Smooth muscle cell (in vitro differentiated cells): ENCODE measurements at regions not wholly inside any gene's neighbourhood (a gene's known extent, or its start where the extent isn't known, plus 50 kb on each side); places are given as distances from the start of the nearest gene placed in this dataset.
A peak's percentile ranks its signal among the peaks of the same experiment; 100 is the strongest.

Experiments
- DNase-seq: peaks from one replicate; lab custom pipeline; 2025; ENCODE audit not compliant: unreplicated experiment; lab: John Stamatoyannopoulos, UW
- H2AFZ ChIP-seq: fragments of 200-600 bp; sonication (generic); 2 replicates; pipeline ENCODE4 v1.6.0; 2016; ENCODE audit warnings: antibody characterized with exemption, low read depth, mild to moderate bottlenecking
- H3F3A ChIP-seq: fragments of 200-600 bp; sonication (generic); 2 replicates; pipeline ENCODE4 v1.6.0; 2017; ENCODE audit warnings: antibody characterized with exemption, low read depth
- H3K27ac ChIP-seq: fragments of 200-600 bp; sonication (generic); 2 replicates; pipeline ENCODE4 v1.5.1; 2016; ENCODE audit warnings: low read depth, mild to moderate bottlenecking
- H3K27me3 ChIP-seq: fragments of 200-600 bp; sonication (generic); 2 replicates; pipeline ENCODE4 v1.6.1; 2016; ENCODE audit warnings: low read depth, mild to moderate bottlenecking
- H3K36me3 ChIP-seq: fragments of 200-600 bp; sonication (generic); 2 replicates; pipeline ENCODE4 v1.5.1; 2016; ENCODE audit warnings: low read depth
- H3K4me1 ChIP-seq: fragments of 200-600 bp; sonication (generic); 2 replicates; pipeline ENCODE4 v1.5.1; 2016; ENCODE audit warnings: low read depth
- H3K4me2 ChIP-seq: fragments of 200-600 bp; sonication (generic); 2 replicates; pipeline ENCODE4 v1.6.0; 2016; ENCODE audit warnings: mild to moderate bottlenecking
- H3K4me3 ChIP-seq: fragments of 200-600 bp; sonication (generic); 2 replicates; pipeline ENCODE4 v1.5.1; 2016; ENCODE audit warnings: mild to moderate bottlenecking
- H3K79me2 ChIP-seq: fragments of 200-600 bp; sonication (generic); 2 replicates; pipeline ENCODE4 v1.6.0; 2016; ENCODE audit warnings: low read depth, mild to moderate bottlenecking
- H3K9ac ChIP-seq: fragments of 200-600 bp; sonication (generic); 2 replicates; pipeline ENCODE4 v1.6.0; 2016; ENCODE audit warnings: low read depth
- H3K9me3 ChIP-seq: fragments of 200-600 bp; sonication (generic); replicated peaks from 2 replicates; pipeline ENCODE4 v1.5.1; 2016; ENCODE audit warnings: low read depth
- H4K20me1 ChIP-seq: fragments of 200-600 bp; sonication (generic); 2 replicates; pipeline ENCODE4 v1.6.0; 2016; ENCODE audit warnings: low read depth
- CTCF ChIP-seq: fragments of 200-600 bp; sonication (generic); IDR thresholded peaks from 2 replicates; pipeline ENCODE4 v1.5.1; 2017; ENCODE audit warnings: borderline replicate concordance, mild to moderate bottlenecking, antibody characterized with exemption; ENCODE audit not compliant: insufficient read depth, poor library complexity, severe bottlenecking
- WGBS: methylation state at CpG from one replicate; pipeline ENCODE4 v1.1.7; 2016; ENCODE audit warnings: low lambda C conversion rate; 5-methylcytosine and 5-hydroxymethylcytosine counted together

DNA sequence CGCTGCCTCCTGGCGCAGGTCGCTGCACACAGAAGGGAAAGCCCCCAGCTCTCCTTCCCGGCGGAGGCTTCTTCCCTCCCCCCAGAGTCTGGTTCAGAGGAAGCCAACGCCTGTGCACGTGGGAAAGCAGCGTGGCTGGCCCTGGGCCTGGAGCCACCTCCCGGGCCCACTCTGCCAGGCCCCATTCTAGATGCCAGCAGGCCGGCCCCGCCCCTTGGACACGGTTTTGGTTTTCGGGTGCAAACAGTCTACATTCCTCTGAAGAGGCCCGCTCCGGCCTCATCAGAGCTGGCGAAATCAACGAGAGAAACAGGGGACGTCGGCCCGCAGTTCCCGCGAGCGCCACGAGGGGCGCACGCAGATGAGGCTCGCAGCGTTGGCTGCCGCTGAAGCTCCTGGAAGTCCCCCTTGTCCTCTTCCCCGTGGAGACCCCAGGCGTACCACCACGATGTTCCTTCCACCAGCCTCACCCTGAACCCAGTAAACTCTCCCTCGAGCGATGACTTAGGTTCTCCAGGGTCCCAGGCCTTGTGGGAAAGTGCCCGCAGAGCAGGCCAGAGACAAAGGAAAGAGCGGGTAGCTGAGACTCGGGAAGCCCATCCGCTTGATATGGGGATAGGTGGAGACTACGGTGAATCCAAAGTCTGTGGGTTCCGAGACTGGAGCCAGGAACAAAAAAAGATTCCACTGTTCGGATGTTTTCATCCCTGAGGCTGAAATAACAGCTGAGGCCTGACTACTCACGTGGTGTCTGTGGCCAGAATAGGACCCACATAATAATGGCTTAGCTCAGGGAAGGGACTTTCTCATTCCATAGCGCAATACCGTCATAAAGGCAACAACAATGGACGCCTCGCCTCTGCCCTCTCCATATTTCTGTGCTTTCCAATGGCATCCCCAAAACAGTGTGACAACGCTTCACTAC is 64.2 kb downstream of the KLF4 start:
- Histone ChIP-seq H4K20me1 (no peaks in the 10 kb centered on the region), H2AFZ (peak overlapping the region; percentile 90), H3K4me1 (peaks cover 5% of the 10 kb centered on the region), H3K79me2 (no peaks in the 10 kb centered on the region), H3K9me3 (no peaks in the 10 kb centered on the region), H3K36me3 (no peaks in the 10 kb centered on the region), H3F3A (no peaks in the 10 kb centered on the region), H3K4me2 (peak overlapping the region; percentile 73), H3K27me3 (no peaks in the 10 kb centered on the region), H3K27ac (no peak overlapping the region), H3K9ac (no peak overlapping the region), H3K4me3 (peak overlapping the region; percentile 22)
- DNase-seq: peak; percentile 28
- TF ChIP-seq CTCF: peak; percentile 94
- 35% methylated on average over 47 of the region's 47 CpGs for WGBS

DNA sequence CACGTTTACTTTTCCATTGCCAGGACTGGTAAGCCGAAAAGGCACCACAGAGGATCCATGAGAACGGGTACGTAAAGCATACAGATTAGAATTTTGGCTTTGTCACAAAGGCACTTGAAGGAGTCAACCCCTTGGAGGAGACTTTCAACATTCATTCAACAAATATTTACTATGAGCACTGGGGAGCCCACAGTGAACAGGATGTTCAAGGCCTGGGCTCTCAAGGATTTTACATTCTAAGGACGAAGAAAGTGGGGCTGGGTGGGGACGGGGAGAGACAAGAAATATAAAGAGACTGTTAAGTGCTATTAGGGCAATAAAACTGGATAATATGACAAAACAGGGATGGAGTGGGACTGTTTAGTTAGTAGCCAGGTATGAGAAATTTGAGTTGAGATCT is 66.0 kb downstream of the KLF4 start:
- Histone ChIP-seq H3K79me2 (no peaks in the 10 kb centered on the region), H3F3A (no peaks in the 10 kb centered on the region), H3K9ac (no peak overlapping the region), H3K4me1 (peaks cover 5% of the 10 kb centered on the region), H3K4me3 (no peak overlapping the region), H3K27ac (no peak overlapping the region), H3K9me3 (no peaks in the 10 kb centered on the region), H3K36me3 (no peaks in the 10 kb centered on the region), H3K4me2 (no peak overlapping the region), H3K27me3 (no peaks in the 10 kb centered on the region), H2AFZ (no peak overlapping the region), H4K20me1 (no peaks in the 10 kb centered on the region)
- TF ChIP-seq CTCF: no peak
- 95% methylated on average over 6 of the region's 6 CpGs for WGBS
- DNase-seq: no peak

GRCh38 chr9:107422189-107423185 is 67.1 kb downstream of the KLF4 start:
- Histone ChIP-seq H3K79me2 (no peaks in the 10 kb centered on the region), H2AFZ (no peak overlapping the region), H3K4me1 (peaks cover 5% of the 10 kb centered on the region), H4K20me1 (no peaks in the 10 kb centered on the region), H3K27me3 (no peaks in the 10 kb centered on the region), H3K9ac (no peak overlapping the region), H3K4me2 (no peak overlapping the region), H3K9me3 (no peaks in the 10 kb centered on the region), H3K27ac (no peak overlapping the region), H3F3A (no peaks in the 10 kb centered on the region), H3K36me3 (no peaks in the 10 kb centered on the region), H3K4me3 (no peak overlapping the region)
- WGBS: 35% methylated on average over 9 of the region's 9 CpGs
- peak; percentile 19 for DNase-seq
- peak; percentile 74 for TF ChIP-seq CTCF
